H1 (cell line): ENCODE measurements at regions not wholly inside any gene's neighbourhood (a gene's known extent, or its start where the extent isn't known, plus 50 kb on each side); places are given as distances from the start of the nearest gene placed in this dataset.

ENCODE experiments used
- BRCA1 ChIP-seq: IDR thresholded peaks from 2 replicates; pipeline ENCODE4 v1.6.1; 2012; ENCODE audit warnings: low read depth, low read length, improper control_type of control experiment
- CBX5 ChIP-seq: fragments of 300-800, 300-1000 bp; sonication (generic); IDR thresholded peaks from 2 replicates; pipeline ENCODE4 v1.7.1; 2016; ENCODE audit warnings: antibody characterized with exemption, low read length, low read depth
- CEBPB ChIP-seq: IDR thresholded peaks from 2 replicates; pipeline ENCODE4 v1.6.1; 2012; ENCODE audit warnings: low read depth, low read length
- EZH2 ChIP-seq: fragments of 200-600 bp; sonication (generic); IDR thresholded peaks from 2 replicates; pipeline ENCODE4 v1.7.1; 2012; ENCODE audit warnings: low read depth, mild to moderate bottlenecking, moderate library complexity, low read length, inconsistent platforms; ENCODE audit not compliant: severe bottlenecking
- POLR2AphosphoS5 ChIP-seq: IDR thresholded peaks from 2 replicates; pipeline ENCODE4 v1.6.1; 2011; ENCODE audit warnings: low read depth, low read length
- SIN3A ChIP-seq, 2 experiments: IDR thresholded peaks in 1 of 2; conservative IDR thresholded peaks in 1 of 2; 2 replicates each; pipeline ENCODE4 v1.6.1; 2011 to 2012; ENCODE audit warnings: low read length in 2 of 2, improper control_type of control experiment in 1 of 2, low read depth in 1 of 2, mild to moderate bottlenecking in 1 of 2
- TF ChIP-seq, protein P1 (sequence below): IDR thresholded peaks from 2 replicates; pipeline ENCODE4 v1.6.1; 2011; ENCODE audit warnings: low read length, improper control_type of control experiment
- TF ChIP-seq, protein P2 (sequence below): IDR thresholded peaks from 2 replicates; pipeline ENCODE4 v1.6.1; 2011; ENCODE audit warnings: low read depth, mild to moderate bottlenecking, low read length; ENCODE audit not compliant: insufficient read depth

DNA sequence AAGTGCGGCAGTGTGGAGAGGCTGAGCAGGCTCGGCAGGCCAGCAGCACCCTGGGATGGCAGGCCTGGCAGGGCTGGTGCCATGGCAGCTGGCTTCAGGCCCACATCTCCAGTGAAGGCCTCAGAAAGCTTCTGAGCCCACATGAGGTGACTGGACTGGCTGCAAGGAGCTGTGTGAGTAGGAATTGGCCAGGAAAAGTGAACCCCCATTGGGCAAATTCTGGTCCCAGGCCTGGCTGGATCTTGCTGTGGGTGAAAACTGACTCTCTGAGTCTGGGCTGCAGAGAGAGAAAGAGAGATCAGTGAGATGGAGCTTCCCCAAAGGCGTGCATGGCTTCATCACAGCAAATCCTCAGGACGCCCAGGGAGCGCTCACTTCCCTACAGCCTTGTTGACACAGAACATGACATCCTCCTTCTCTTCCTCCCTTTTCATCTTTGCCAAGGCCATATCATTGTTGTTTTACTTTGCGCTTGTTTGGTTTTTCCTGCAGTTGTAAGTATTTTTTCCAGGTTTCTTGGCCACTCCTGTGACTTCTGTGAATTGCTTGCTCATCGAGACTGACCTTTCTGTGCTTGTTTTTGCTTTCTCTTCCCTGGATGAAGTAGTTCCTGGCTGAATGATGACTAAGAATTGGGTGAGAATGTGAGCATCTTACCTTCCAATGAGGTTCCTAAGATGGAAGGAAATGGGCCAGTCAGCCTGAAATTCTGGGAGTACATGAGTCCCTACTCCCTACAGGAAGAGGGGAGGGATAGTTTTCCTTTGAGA is 299.1 kb downstream of the TLE3 start:
- TF ChIP-seq, protein P1, sequence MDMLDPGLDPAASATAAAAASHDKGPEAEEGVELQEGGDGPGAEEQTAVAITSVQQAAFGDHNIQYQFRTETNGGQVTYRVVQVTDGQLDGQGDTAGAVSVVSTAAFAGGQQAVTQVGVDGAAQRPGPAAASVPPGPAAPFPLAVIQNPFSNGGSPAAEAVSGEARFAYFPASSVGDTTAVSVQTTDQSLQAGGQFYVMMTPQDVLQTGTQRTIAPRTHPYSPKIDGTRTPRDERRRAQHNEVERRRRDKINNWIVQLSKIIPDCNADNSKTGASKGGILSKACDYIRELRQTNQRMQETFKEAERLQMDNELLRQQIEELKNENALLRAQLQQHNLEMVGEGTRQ, result no peak
- TF ChIP-seq CEBPB (no peak), BRCA1 (no peak), SIN3A (conservative IDR thresholded peaks at IDR 0.05 in 1 of 2, IDR thresholded peaks at IDR 0.05 in 1 of 2; ENCODE audit: low read depth in 1 of 2, low read length in 2 of 2) (no peak), POLR2AphosphoS5 (no peak), CBX5 (no peak), EZH2 (no peak)
- TF ChIP-seq, protein P2, sequence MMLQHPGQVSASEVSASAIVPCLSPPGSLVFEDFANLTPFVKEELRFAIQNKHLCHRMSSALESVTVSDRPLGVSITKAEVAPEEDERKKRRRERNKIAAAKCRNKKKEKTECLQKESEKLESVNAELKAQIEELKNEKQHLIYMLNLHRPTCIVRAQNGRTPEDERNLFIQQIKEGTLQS, result no peak
